ENCODE measurements at regions not wholly inside any gene's neighbourhood (a gene's known extent, or its start where the extent isn't known, plus 50 kb on each side); places are given as distances from the start of the nearest gene placed in this dataset.

GRCh38 chr2:71787476-71788185 lies 334.3 kb downstream of the DYSF start:
- DNase-seq, result no peak
- WGBS (ENCODE audit: insufficient coverage, low coverage, low lambda C conversion rate, missing lambda C conversion rate), result 92% methylated on average over 2 of the region's 3 CpGs
- H3K4me1 ChIP-seq, result no peaks in the 10 kb centered on the region

DNA sequence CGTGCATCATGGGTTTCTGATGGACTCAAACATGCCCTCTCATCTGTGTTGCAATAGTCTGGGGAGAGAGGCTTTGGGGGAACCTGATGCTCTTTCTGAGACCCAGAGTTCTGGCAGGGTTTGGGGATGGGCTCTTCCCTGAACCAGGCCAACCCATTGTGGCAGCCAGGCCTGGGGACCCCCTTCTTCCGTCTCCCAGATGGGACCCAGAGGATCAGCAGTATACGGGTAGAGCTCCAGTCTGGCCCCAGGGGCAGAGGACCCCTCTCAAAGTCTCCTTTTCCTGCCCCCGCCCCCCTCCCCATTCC lies 333.7 kb downstream of the DYSF start:
- Histone ChIP-seq H3K27ac (no peak overlapping the region), H3K36me3 (no peaks in the 10 kb centered on the region), H3K4me3 (no peak overlapping the region), H3K4me1 (no peaks in the 10 kb centered on the region), H3K27me3 (no peaks in the 10 kb centered on the region), H3K9me3 (no peaks in the 10 kb centered on the region)
- DNase-seq (no peak), ATAC-seq (no peak)
- intact Hi-C loops (cut with DNase I), result no loop called here
- 100% methylated on average over 1 of the region's 4 CpGs for WGBS (ENCODE audit: insufficient coverage, low coverage, low lambda C conversion rate, missing lambda C conversion rate)
- TF ChIP-seq CTCF (IDR thresholded peaks at IDR 0.05) (no peak), POLR2A (IDR thresholded peaks at IDR 0.05) (no peak)

More at GRCh38 chr2:71787476-71788185, 334.3 kb downstream of the DYSF start:
- no peaks in the 10 kb centered on the region for H3K36me3 ChIP-seq
- no peak for ATAC-seq
- no peak overlapping the region for H3K4me3 ChIP-seq
- H3K9me3 ChIP-seq, result no peaks in the 10 kb centered on the region
- H3K27ac ChIP-seq, result no peak overlapping the region
- intact Hi-C loops (cut with DNase I), result no loop called here
- no peak for TF ChIP-seq CTCF (IDR thresholded peaks at IDR 0.05)
- no peak for TF ChIP-seq POLR2A (IDR thresholded peaks at IDR 0.05)
- H3K27me3 ChIP-seq, result no peaks in the 10 kb centered on the region

- DNase-seq (no peak), ATAC-seq (no peak)
- Histone ChIP-seq H3K27me3 (no peaks in the 10 kb centered on the region), H3K4me1 (no peaks in the 10 kb centered on the region), H3K36me3 (no peaks in the 10 kb centered on the region), H3K27ac (no peak overlapping the region), H3K9me3 (no peaks in the 10 kb centered on the region), H3K4me3 (no peak overlapping the region)
- intact Hi-C loops (cut with DNase I), result no loop called here
- TF ChIP-seq POLR2A (IDR thresholded peaks at IDR 0.05) (no peak), CTCF (IDR thresholded peaks at IDR 0.05) (no peak)
- WGBS (ENCODE audit: insufficient coverage, low coverage, low lambda C conversion rate, missing lambda C conversion rate), result 57% methylated on average over 5 of the region's 17 CpGs
These were observed 333.1 kb downstream of the DYSF start for GRCh38 chr2:71786291-71787107.

DNA sequence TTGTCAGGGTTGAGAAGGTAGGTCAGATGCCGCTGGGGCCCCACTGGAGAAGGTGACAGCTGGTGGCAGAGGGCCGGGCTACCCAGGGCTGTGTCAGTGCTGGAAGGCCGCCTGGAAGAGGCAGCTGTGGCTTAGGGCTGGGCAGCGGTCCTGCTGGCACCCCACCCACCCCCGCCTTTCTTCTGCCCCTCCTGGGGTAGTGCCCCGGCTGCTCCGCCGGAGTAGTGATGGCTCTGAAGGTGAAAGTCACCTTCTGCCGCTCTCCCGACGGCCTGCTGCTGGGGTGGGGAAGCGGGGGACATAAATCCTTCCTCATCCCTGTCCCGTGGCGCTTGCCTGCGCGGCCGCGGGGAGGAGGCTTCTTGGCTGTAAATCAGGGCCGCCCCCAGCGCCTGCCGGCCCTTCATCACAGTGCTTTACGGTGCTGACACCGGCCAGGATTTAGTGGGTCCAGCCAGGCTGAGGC lies 332.2 kb downstream of the DYSF start:
- H3K36me3 ChIP-seq, result no peaks in the 10 kb centered on the region
- no peaks in the 10 kb centered on the region for H3K4me1 ChIP-seq
- ATAC-seq, result no peak
- TF ChIP-seq CTCF (IDR thresholded peaks at IDR 0.05) (no peak), POLR2A (IDR thresholded peaks at IDR 0.05) (no peak)
- DNase-seq, result no peak
- H3K9me3 ChIP-seq, result no peaks in the 10 kb centered on the region
- WGBS (ENCODE audit: insufficient coverage, low coverage, low lambda C conversion rate, missing lambda C conversion rate), result no CpG with 5 or more reads among the region's 23 CpGs
- intact Hi-C loops (cut with DNase I), result no loop called here
- no peak overlapping the region for H3K27ac ChIP-seq
- H3K4me3 ChIP-seq, result no peak overlapping the region
- H3K27me3 ChIP-seq, result no peaks in the 10 kb centered on the region
